Stimulated activated CD8-positive, alpha-beta memory T cell treated with anti-CD3 and anti-CD28 coated beads, Interleukin-7, amount 100 ng/mL, for 1 hour (primary cell): ENCODE measurements at regions not wholly inside any gene's neighbourhood (a gene's known extent, or its start where the extent isn't known, plus 50 kb on each side); places are given as distances from the start of the nearest gene placed in this dataset.

Experiments
- DNase-seq, 2 donors: peaks; one replicate each; pipeline ENCODE4 v3.0.0-alpha.2; 2020; ENCODE audit warnings: low read depth in 2 of 2

- peak in 1 of 2 donors; percentile 23 for DNase-seq
Measured at GRCh38 chr4:24419181-24420034, 164.9 kb downstream of the DHX15 start.

GRCh38 chr4:24417206-24417605 lies 167.1 kb downstream of the DHX15 start:
- no peak for DNase-seq

GRCh38 chr4:24416293-24416692 lies 168.1 kb downstream of the DHX15 start:
- no peak for DNase-seq

GRCh38 chr4:24413311-24413784 lies 171.0 kb downstream of the DHX15 start:
- no peak for DNase-seq

- no peak for DNase-seq
Measured at GRCh38 chr4:24411806-24412205, 172.5 kb downstream of the DHX15 start.

- DNase-seq: no peak
Measured at GRCh38 chr4:24411299-24411698, 173.1 kb downstream of the DHX15 start.

- DNase-seq: no peak
Measured at GRCh38 chr4:24408640-24409039, 175.7 kb downstream of the DHX15 start.

- no peak for DNase-seq
Measured at GRCh38 chr4:24405926-24406325, 178.4 kb downstream of the DHX15 start.

GRCh38 chr4:24405341-24405740 lies 179.0 kb downstream of the DHX15 start:
- no peak for DNase-seq

- DNase-seq: no peak
Measured at GRCh38 chr4:24404281-24404680, 180.1 kb downstream of the DHX15 start.

GRCh38 chr4:24403265-24403664 lies 181.1 kb downstream of the DHX15 start:
- no peak for DNase-seq

GRCh38 chr4:24400537-24400936 lies 183.8 kb downstream of the DHX15 start:
- no peak for DNase-seq

GRCh38 chr4:24396988-24397387 lies 187.4 kb downstream of the DHX15 start:
- DNase-seq: no peak

- DNase-seq: no peak
Measured at GRCh38 chr4:24395937-24396336, 188.4 kb downstream of the DHX15 start.

GRCh38 chr4:24394041-24394440 lies 190.3 kb downstream of the DHX15 start:
- DNase-seq: no peak

GRCh38 chr4:24392613-24393012 lies 191.7 kb downstream of the DHX15 start:
- DNase-seq: no peak

- DNase-seq: no peak
Measured at GRCh38 chr4:24382381-24382780, 202.0 kb downstream of the DHX15 start.

- DNase-seq: no peak
Measured at GRCh38 chr4:24380957-24381665, 203.2 kb downstream of the DHX15 start.

GRCh38 chr4:24373704-24374103 lies 210.7 kb downstream of the DHX15 start:
- DNase-seq: no peak

- DNase-seq: no peak
Measured at GRCh38 chr4:24372881-24373280, 211.5 kb downstream of the DHX15 start.

- no peak for DNase-seq
Measured at GRCh38 chr4:24372341-24372740, 212.0 kb downstream of the DHX15 start.

GRCh38 chr4:24370421-24370820 lies 213.9 kb downstream of the DHX15 start:
- DNase-seq: no peak

GRCh38 chr4:24369507-24370029 lies 214.8 kb downstream of the DHX15 start:
- no peak for DNase-seq
